DMS153 (cell line): ENCODE measurements at regions not wholly inside any gene's neighbourhood (a gene's known extent, or its start where the extent isn't known, plus 50 kb on each side); places are given as distances from the start of the nearest gene placed in this dataset.
"Not testable (repeated sequence)": the region's sequence is repeated elsewhere in the genome, so short reads cannot be mapped to it uniquely, and the experiment has no call there.

Source experiments
- DNase-seq: peaks from one replicate; lab custom pipeline; 2025; lab: John Stamatoyannopoulos, UW

- DNase-seq: no peak
Measured at GRCh38 chr10:106296750-106297392, 867.6 kb downstream of the SORCS1 start.

- no peak for DNase-seq
Measured at GRCh38 chr10:106284802-106285587, 879.5 kb downstream of the SORCS1 start.

GRCh38 chr10:106280896-106281460, 883.5 kb downstream of the SORCS1 start:
- DNase-seq: no peak

- DNase-seq: no peak
Measured at GRCh38 chr10:106278383-106278782, 886.1 kb downstream of the SORCS1 start.

- DNase-seq: no peak
Measured at GRCh38 chr10:106271237-106271636, 893.3 kb downstream of the SORCS1 start.

GRCh38 chr10:106268000-106268399, 896.5 kb downstream of the SORCS1 start:
- DNase-seq: no peak

- no peak for DNase-seq
Measured at GRCh38 chr10:106267591-106267990, 896.9 kb downstream of the SORCS1 start.

- DNase-seq: not testable (repeated sequence)
Measured at GRCh38 chr10:106257432-106257831, 907.1 kb downstream of the SORCS1 start.

GRCh38 chr10:106255111-106255678, 909.3 kb downstream of the SORCS1 start:
- no peak for DNase-seq

GRCh38 chr10:106254071-106254470, 910.4 kb downstream of the SORCS1 start:
- no peak for DNase-seq

- no peak for DNase-seq
Measured at GRCh38 chr10:106252541-106252940, 912.0 kb downstream of the SORCS1 start.

- DNase-seq: no peak
Measured at GRCh38 chr10:106251573-106251972, 912.9 kb downstream of the SORCS1 start.

GRCh38 chr10:106242301-106242700, 922.2 kb downstream of the SORCS1 start:
- no peak for DNase-seq

GRCh38 chr10:106226828-106227227, 937.7 kb downstream of the SORCS1 start:
- DNase-seq: no peak

GRCh38 chr10:106226142-106226541, 938.4 kb downstream of the SORCS1 start:
- DNase-seq: no peak

GRCh38 chr10:106224676-106225075, 939.8 kb downstream of the SORCS1 start:
- no peak for DNase-seq

GRCh38 chr10:106217627-106218026, 946.9 kb downstream of the SORCS1 start:
- no peak for DNase-seq

GRCh38 chr10:106216085-106216484, 948.4 kb downstream of the SORCS1 start:
- no peak for DNase-seq

GRCh38 chr10:106214243-106214642, 950.3 kb downstream of the SORCS1 start:
- DNase-seq: no peak

- DNase-seq: no peak
Measured at GRCh38 chr10:106213493-106213892, 951.0 kb downstream of the SORCS1 start.

GRCh38 chr10:106198275-106198674, 966.2 kb downstream of the SORCS1 start:
- DNase-seq: no peak

GRCh38 chr10:106189292-106189691, 975.2 kb downstream of the SORCS1 start:
- no peak for DNase-seq

GRCh38 chr10:106185951-106186350, 978.6 kb downstream of the SORCS1 start:
- DNase-seq: no peak
